ENCODE measurements at regions not wholly inside any gene's neighbourhood (a gene's known extent, or its start where the extent isn't known, plus 50 kb on each side); places are given as distances from the start of the nearest gene placed in this dataset.

GRCh38 chr15:34664418-34664817 is 81.0 kb upstream of the GOLGA8B start:
- no peak for DNase-seq (ENCODE audit: extremely low read depth, insufficient read length)
- TF ChIP-seq, protein P1, sequence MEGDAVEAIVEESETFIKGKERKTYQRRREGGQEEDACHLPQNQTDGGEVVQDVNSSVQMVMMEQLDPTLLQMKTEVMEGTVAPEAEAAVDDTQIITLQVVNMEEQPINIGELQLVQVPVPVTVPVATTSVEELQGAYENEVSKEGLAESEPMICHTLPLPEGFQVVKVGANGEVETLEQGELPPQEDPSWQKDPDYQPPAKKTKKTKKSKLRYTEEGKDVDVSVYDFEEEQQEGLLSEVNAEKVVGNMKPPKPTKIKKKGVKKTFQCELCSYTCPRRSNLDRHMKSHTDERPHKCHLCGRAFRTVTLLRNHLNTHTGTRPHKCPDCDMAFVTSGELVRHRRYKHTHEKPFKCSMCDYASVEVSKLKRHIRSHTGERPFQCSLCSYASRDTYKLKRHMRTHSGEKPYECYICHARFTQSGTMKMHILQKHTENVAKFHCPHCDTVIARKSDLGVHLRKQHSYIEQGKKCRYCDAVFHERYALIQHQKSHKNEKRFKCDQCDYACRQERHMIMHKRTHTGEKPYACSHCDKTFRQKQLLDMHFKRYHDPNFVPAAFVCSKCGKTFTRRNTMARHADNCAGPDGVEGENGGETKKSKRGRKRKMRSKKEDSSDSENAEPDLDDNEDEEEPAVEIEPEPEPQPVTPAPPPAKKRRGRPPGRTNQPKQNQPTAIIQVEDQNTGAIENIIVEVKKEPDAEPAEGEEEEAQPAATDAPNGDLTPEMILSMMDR (IDR thresholded peaks at IDR 0.05; ENCODE audit: insufficient read depth, low read length, poor library complexity, severe bottlenecking), result no peak
- no peaks in the 10 kb centered on the region for H3K36me3 ChIP-seq (ENCODE audit: control insufficient read depth, insufficient read depth, low read length)
- H3K4me3 ChIP-seq (replicated peaks; ENCODE audit: low read depth, low read length), result no peak overlapping the region
- H3K27me3 ChIP-seq (replicated peaks; ENCODE audit: control insufficient read depth, insufficient read depth, low read length), result no peaks in the 10 kb centered on the region; the same call in 1 of the 2 replicates

DNA sequence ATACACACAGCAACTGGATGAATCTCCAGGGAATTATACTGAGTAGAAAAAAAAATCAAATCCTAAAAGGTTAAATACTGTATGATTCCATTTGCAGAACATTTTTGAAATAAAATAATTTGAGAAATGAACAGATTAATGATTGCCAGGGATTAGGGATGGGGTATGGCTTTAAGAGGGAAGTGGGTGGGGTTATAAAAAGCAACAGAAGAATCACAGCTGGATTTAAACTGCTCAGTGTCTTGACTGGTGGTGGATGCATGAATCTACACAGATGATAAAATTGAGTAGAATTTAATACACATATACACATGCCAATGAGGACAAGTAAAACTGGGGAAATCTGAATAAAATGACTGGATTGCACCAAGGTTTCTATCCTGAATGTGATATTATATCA is 79.7 kb upstream of the GOLGA8B start:
- Histone ChIP-seq H3K4me3 (replicated peaks; ENCODE audit: low read depth, low read length) (no peak overlapping the region), H3K27me3 (replicated peaks; ENCODE audit: control insufficient read depth, insufficient read depth, low read length) (no peaks in the 10 kb centered on the region; the same call in 1 of the 2 replicates), H3K36me3 (ENCODE audit: control insufficient read depth, insufficient read depth, low read length) (no peaks in the 10 kb centered on the region)
- no peak for DNase-seq (ENCODE audit: extremely low read depth, insufficient read length)
- TF ChIP-seq, protein P1 (IDR thresholded peaks at IDR 0.05; ENCODE audit: insufficient read depth, low read length, poor library complexity, severe bottlenecking), result no peak

DNA sequence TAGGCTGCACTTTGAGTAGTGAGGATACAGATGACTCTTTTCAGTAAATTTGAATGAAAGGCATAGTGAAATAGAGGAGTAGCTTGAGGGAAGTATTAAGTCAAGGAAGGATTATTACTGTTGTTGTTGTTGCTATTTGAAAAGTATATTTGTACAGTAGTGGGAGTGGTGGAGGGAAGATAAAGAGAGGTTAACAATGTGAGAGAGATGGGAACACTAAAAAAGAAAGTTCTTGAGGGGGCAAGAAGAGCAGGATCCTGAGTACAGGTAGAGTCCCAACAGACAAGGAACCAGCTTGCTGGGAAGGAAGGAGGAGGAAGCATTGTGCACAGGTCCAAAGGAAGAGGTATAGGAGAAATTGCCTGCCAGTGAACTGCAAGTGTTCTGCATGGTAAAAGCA is 75.6 kb upstream of the GOLGA8B start:
- H3K27me3 ChIP-seq (replicated peaks; ENCODE audit: control insufficient read depth, insufficient read depth, low read length), result no peaks in the 10 kb centered on the region
- no peak overlapping the region for H3K4me3 ChIP-seq (replicated peaks; ENCODE audit: low read depth, low read length)
- no peak for DNase-seq (ENCODE audit: extremely low read depth, insufficient read length)
- TF ChIP-seq, protein P1 (IDR thresholded peaks at IDR 0.05; ENCODE audit: insufficient read depth, low read length, poor library complexity, severe bottlenecking), result no peak
- no peaks in the 10 kb centered on the region for H3K36me3 ChIP-seq (ENCODE audit: control insufficient read depth, insufficient read depth, low read length)

DNA sequence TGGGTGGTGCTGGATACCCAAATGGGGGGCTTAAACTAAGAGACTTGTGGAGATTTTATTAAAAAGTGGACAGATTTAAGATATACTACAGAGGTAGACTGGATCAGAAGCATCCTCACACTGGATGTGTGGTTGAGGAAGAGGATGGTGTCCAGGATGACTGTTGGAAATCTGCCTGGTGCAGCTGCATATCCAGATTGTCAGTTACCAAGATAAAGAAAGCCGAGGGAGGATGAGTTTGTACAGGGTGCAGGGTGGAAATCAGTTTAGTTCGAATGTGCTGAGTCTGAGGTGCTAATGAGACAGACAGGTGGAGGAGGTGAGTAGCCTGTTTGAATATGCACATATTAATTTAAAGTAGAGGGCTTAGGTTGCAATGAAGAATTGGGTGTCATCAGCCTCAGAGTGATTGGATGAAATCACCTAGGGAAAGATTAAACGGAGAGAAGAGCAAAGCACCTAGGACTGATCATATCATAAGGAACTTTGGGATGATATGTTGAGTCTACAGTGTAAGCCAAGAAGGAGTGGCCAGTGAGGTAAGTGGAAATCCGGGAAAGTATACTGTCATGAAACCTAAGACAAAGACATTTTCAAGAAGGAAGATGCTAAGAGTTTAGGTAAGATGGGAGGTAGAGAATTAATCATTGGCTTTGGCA is 74.1 kb upstream of the GOLGA8B start:
- DNase-seq (ENCODE audit: extremely low read depth, insufficient read length), result no peak
- no peak overlapping the region for H3K4me3 ChIP-seq (replicated peaks; ENCODE audit: low read depth, low read length)
- H3K36me3 ChIP-seq (ENCODE audit: control insufficient read depth, insufficient read depth, low read length), result no peaks in the 10 kb centered on the region
- no peaks in the 10 kb centered on the region for H3K27me3 ChIP-seq (replicated peaks; ENCODE audit: control insufficient read depth, insufficient read depth, low read length)
- TF ChIP-seq, protein P1 (IDR thresholded peaks at IDR 0.05; ENCODE audit: insufficient read depth, low read length, poor library complexity, severe bottlenecking), result no peak

- TF ChIP-seq, protein P1 (IDR thresholded peaks at IDR 0.05; ENCODE audit: insufficient read depth, low read length, poor library complexity, severe bottlenecking), result no peak
- DNase-seq (ENCODE audit: extremely low read depth, insufficient read length), result no peak
- no peaks in the 10 kb centered on the region for H3K36me3 ChIP-seq (ENCODE audit: control insufficient read depth, insufficient read depth, low read length)
- no peaks in the 10 kb centered on the region for H3K27me3 ChIP-seq (replicated peaks; ENCODE audit: control insufficient read depth, insufficient read depth, low read length)
- no peak overlapping the region for H3K4me3 ChIP-seq (replicated peaks; ENCODE audit: low read depth, low read length)
These were observed 72.8 kb upstream of the GOLGA8B start for GRCh38 chr15:34656005-34656796.
